ENCODE measurements at regions not wholly inside any gene's neighbourhood (a gene's known extent, or its start where the extent isn't known, plus 50 kb on each side); places are given as distances from the start of the nearest gene placed in this dataset.
"Not testable (repeated sequence)": the region's sequence is repeated elsewhere in the genome, so short reads cannot be mapped to it uniquely, and the experiment has no call there.

- intact Hi-C loops (cut with DNase I, micrococcal nuclease): loop anchor here in 1 of 2 donors (10.0 kb wide), 1 partner anchor 1226 kb away; no protein-coding TSS in a partner anchor
- no peak for DNase-seq
- ATAC-seq: no peak
Measured at GRCh38 chr1:219560856-219561255, 52.0 kb downstream of the ZC3H11B start.

GRCh38 chr1:219559899-219560298 lies 53.0 kb downstream of the ZC3H11B start:
- ATAC-seq (no peak), DNase-seq (no peak)
- intact Hi-C loops (cut with DNase I, micrococcal nuclease): loop anchor here in 1 of 2 donors (10.0 kb wide), 1 partner anchor 1225 kb away; no protein-coding TSS in a partner anchor

- ATAC-seq: no peak
- intact Hi-C loops (cut with DNase I, micrococcal nuclease): no loop called here
- DNase-seq: no peak
Measured at GRCh38 chr1:219555806-219556205, 57.1 kb downstream of the ZC3H11B start.

GRCh38 chr1:219555031-219555692 lies 57.7 kb downstream of the ZC3H11B start:
- ATAC-seq (no peak), DNase-seq (no peak)
- intact Hi-C loops (cut with DNase I, micrococcal nuclease): no loop called here

GRCh38 chr1:219553934-219554502 lies 58.9 kb downstream of the ZC3H11B start:
- DNase-seq (no peak), ATAC-seq (no peak)
- intact Hi-C loops (cut with DNase I, micrococcal nuclease): no loop called here

- ATAC-seq (no peak), DNase-seq (no peak)
- intact Hi-C loops (cut with DNase I, micrococcal nuclease): no loop called here
Measured at GRCh38 chr1:219550201-219550600, 62.7 kb downstream of the ZC3H11B start.

- DNase-seq (no peak), ATAC-seq (no peak)
- intact Hi-C loops (cut with DNase I, micrococcal nuclease): no loop called here
Measured at GRCh38 chr1:219549215-219549614, 63.7 kb downstream of the ZC3H11B start.

GRCh38 chr1:219548386-219548785 lies 64.5 kb downstream of the ZC3H11B start:
- ATAC-seq: no peak
- no peak for DNase-seq
- intact Hi-C loops (cut with DNase I, micrococcal nuclease): no loop called here

GRCh38 chr1:219545756-219546155 lies 67.1 kb downstream of the ZC3H11B start:
- ATAC-seq; intact Hi-C loops (cut with DNase I, micrococcal nuclease): not testable (repeated sequence)

GRCh38 chr1:219544163-219544846 lies 68.6 kb downstream of the ZC3H11B start:
- DNase-seq (no peak), ATAC-seq (no peak)
- intact Hi-C loops (cut with DNase I, micrococcal nuclease): no loop called here

More at GRCh38 chr1:219545756-219546155, 67.1 kb downstream of the ZC3H11B start:
- DNase-seq: not testable (repeated sequence)

- ATAC-seq: no peak
- DNase-seq: no peak
- intact Hi-C loops (cut with DNase I, micrococcal nuclease): no loop called here
Measured at GRCh38 chr1:219542828-219543518, 69.9 kb downstream of the ZC3H11B start.

- DNase-seq (no peak), ATAC-seq (no peak)
- intact Hi-C loops (cut with DNase I, micrococcal nuclease): no loop called here
Measured at GRCh38 chr1:219541946-219542345, 71.0 kb downstream of the ZC3H11B start.

- ATAC-seq: no peak
- no peak for DNase-seq
- intact Hi-C loops (cut with DNase I, micrococcal nuclease): no loop called here
Measured at GRCh38 chr1:219539645-219540254, 73.2 kb downstream of the ZC3H11B start.

- DNase-seq: no peak
- ATAC-seq: no peak
- intact Hi-C loops (cut with DNase I, micrococcal nuclease): no loop called here
Measured at GRCh38 chr1:219538886-219539285, 74.0 kb downstream of the ZC3H11B start.

- intact Hi-C loops (cut with DNase I, micrococcal nuclease): no loop called here
- ATAC-seq (no peak), DNase-seq (no peak)
Measured at GRCh38 chr1:219537223-219537631, 75.7 kb downstream of the ZC3H11B start.

- ATAC-seq (no peak), DNase-seq (no peak)
- intact Hi-C loops (cut with DNase I, micrococcal nuclease): no loop called here
Measured at GRCh38 chr1:219536038-219536437, 76.9 kb downstream of the ZC3H11B start.

GRCh38 chr1:219534991-219535390 lies 77.9 kb downstream of the ZC3H11B start:
- no peak for ATAC-seq
- intact Hi-C loops (cut with DNase I, micrococcal nuclease): no loop called here
- no peak for DNase-seq

GRCh38 chr1:219533280-219533679 lies 79.6 kb downstream of the ZC3H11B start:
- ATAC-seq: no peak
- DNase-seq: no peak
- intact Hi-C loops (cut with DNase I, micrococcal nuclease): no loop called here

- intact Hi-C loops (cut with DNase I, micrococcal nuclease): no loop called here
- no peak for DNase-seq
- no peak for ATAC-seq
Measured at GRCh38 chr1:219529116-219529515, 83.8 kb downstream of the ZC3H11B start.
